Breast epithelium (tissue), 4 donors: ENCODE measurements at regions not wholly inside any gene's neighbourhood (a gene's known extent, or its start where the extent isn't known, plus 50 kb on each side); places are given as distances from the start of the nearest gene placed in this dataset.

Source experiments
- DNase-seq, 2 donors: peaks; one replicate each; pipeline ENCODE4 v3.0.0-alpha.2; 2019; ENCODE audit warnings: low spot score in 2 of 2
- H3K27ac ChIP-seq, 2 donors: fragments of 200-600 bp; sonication (generic) in 1 of 2; one replicate each; pipeline ENCODE4 v1.5.1; 2016 to 2019; ENCODE audit warnings: mild to moderate bottlenecking in 1 of 2
- H3K27me3 ChIP-seq, 2 donors: fragments of 200-600 bp; sonication (generic) in 1 of 2; one replicate each; pipeline versions ENCODE4 v1.5.1 to v1.6.0; 2017 to 2019; ENCODE audit warnings: control low read depth in 1 of 2, mild to moderate bottlenecking in 1 of 2
- H3K36me3 ChIP-seq: fragments of 200-600 bp; one replicate; pipeline ENCODE4 v1.5.1; 2019
- H3K4me1 ChIP-seq, 2 donors: fragments of 200-600 bp; sonication (generic); one replicate each; pipeline ENCODE4 v1.5.1; 2016 to 2019; ENCODE audit warnings: control low read depth in 1 of 2
- H3K4me3 ChIP-seq, 3 donors: fragments of 200-600 bp; sonication (generic); 1 replicate in 2 of 3; 2 replicates in 1 of 3; pipeline ENCODE4 v1.5.1; 2016 to 2019; ENCODE audit warnings: mild to moderate bottlenecking in 3 of 3, moderate library complexity in 2 of 3
- H3K9me3 ChIP-seq, 2 donors: fragments of 200-600 bp; sonication (generic) in 1 of 2; one replicate each; pipeline ENCODE4 v1.5.1; 2016 to 2019; ENCODE audit warnings: control low read depth in 1 of 2
- POLR2A ChIP-seq: fragments of 450-650 bp; IDR thresholded peaks from one replicate; pipeline ENCODE4 v1.6.1; 2016; ENCODE audit warnings: antibody characterized with exemption, mild to moderate bottlenecking, moderate library complexity
- POLR2AphosphoS5 ChIP-seq, 3 donors: sonication (generic); formaldehyde crosslinking; IDR thresholded peaks; one replicate each; pipeline ENCODE4 v1.6.1; 2017; ENCODE audit warnings: antibody characterized with exemption in 3 of 3
- intact Hi-C: fragments of 100-400 bp; cut with DNase I; formaldehyde crosslinking; loops from one replicate; pipeline ENCODE4 v1.15.1; 2023; ENCODE audit warnings: low total_unique reads
- TF ChIP-seq, protein P1 (sequence below), 3 donors: fragments of 450-650 bp; IDR thresholded peaks; one replicate each; pipeline ENCODE4 v1.5.1; 2016 to 2017; ENCODE audit warnings: antibody characterized with exemption in 3 of 3, mild to moderate bottlenecking in 3 of 3, moderate library complexity in 3 of 3

DNA sequence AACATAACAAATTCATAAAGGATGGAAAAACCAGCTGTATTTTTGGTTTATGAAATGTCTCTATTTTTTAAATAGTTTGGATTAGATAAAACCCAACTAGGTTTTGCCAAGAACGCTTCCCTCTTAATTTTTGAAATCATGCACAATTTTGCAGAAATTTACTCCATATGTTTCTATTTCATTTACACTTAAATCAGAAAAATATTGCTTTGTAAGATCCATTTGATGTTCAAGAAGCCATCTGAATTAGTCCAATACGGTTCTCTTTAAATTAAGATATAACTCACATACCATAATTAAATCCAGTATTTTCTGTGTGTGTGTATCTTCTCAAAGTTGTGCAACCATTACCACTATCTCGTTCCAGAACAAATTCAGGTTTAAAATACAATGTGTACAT lies 78.6 kb upstream of the FBXL7 start:
- Histone ChIP-seq H3K27me3 (no peaks in the 10 kb centered on the region), H3K4me1 (no peaks in the 10 kb centered on the region), H3K4me3 (no peak overlapping the region), H3K36me3 (no peaks in the 10 kb centered on the region), H3K27ac (no peak overlapping the region), H3K9me3 (no peaks in the 10 kb centered on the region)
- intact Hi-C loops: no loop called here
- DNase-seq: no peak
- TF ChIP-seq POLR2A: no peak

DNA sequence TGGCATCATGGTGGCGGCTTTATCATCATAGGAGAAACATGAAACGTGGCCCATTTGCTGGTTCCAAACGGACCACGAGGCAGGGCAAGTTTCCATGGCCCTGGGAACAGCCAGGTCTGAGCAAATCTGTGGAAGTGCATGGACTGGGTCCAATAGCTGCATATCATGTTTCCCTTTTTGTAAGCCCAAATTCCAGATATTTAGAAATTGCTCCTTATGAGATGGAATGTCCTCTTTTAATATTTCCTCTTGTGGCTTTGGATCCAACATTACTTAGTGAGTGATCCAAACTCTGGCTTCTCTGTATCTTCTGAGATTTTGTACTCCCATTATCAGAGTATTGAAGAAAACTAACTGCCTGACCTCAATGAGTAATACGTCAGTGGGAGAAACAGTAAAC lies 79.8 kb upstream of the FBXL7 start:
- no peaks in the 10 kb centered on the region for H3K36me3 ChIP-seq
- no peak overlapping the region for H3K4me3 ChIP-seq
- TF ChIP-seq POLR2A (no peak), POLR2AphosphoS5 (IDR thresholded peaks at IDR 0.05) (no peak)
- TF ChIP-seq, protein P1, sequence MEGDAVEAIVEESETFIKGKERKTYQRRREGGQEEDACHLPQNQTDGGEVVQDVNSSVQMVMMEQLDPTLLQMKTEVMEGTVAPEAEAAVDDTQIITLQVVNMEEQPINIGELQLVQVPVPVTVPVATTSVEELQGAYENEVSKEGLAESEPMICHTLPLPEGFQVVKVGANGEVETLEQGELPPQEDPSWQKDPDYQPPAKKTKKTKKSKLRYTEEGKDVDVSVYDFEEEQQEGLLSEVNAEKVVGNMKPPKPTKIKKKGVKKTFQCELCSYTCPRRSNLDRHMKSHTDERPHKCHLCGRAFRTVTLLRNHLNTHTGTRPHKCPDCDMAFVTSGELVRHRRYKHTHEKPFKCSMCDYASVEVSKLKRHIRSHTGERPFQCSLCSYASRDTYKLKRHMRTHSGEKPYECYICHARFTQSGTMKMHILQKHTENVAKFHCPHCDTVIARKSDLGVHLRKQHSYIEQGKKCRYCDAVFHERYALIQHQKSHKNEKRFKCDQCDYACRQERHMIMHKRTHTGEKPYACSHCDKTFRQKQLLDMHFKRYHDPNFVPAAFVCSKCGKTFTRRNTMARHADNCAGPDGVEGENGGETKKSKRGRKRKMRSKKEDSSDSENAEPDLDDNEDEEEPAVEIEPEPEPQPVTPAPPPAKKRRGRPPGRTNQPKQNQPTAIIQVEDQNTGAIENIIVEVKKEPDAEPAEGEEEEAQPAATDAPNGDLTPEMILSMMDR (IDR thresholded peaks at IDR 0.05): no peak
- no peaks in the 10 kb centered on the region for H3K27me3 ChIP-seq
- no peaks in the 10 kb centered on the region for H3K9me3 ChIP-seq
- intact Hi-C loops: no loop called here
- H3K27ac ChIP-seq: no peak overlapping the region
- H3K4me1 ChIP-seq: no peaks in the 10 kb centered on the region
- no peak for DNase-seq

DNA sequence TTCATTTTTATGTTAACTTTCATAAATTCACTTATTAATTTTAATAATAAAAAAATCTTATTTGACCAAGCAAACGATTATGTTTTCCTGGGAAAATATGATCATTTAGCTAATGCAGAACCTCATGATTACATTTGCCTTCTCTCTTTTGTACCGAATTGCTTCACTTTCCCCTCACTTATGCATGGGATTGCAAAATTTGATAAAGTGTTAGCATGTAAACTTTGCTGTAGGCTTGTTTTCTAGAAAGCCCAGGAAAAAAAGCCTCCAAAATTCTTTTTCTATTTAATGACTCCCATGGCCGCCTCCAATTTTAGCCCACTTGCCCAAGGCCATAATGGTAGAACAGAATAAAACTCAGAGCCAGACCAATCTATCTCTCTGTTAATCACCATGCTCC lies 82.8 kb upstream of the FBXL7 start:
- no peak for DNase-seq
- Histone ChIP-seq H3K27me3 (no peaks in the 10 kb centered on the region), H3K27ac (no peak overlapping the region), H3K4me1 (no peaks in the 10 kb centered on the region), H3K9me3 (no peaks in the 10 kb centered on the region), H3K36me3 (no peaks in the 10 kb centered on the region), H3K4me3 (no peak overlapping the region)
- TF ChIP-seq POLR2A (no peak), POLR2AphosphoS5 (IDR thresholded peaks at IDR 0.05) (no peak)
- TF ChIP-seq, protein P1 (IDR thresholded peaks at IDR 0.05): no peak
- intact Hi-C loops: no loop called here

DNA sequence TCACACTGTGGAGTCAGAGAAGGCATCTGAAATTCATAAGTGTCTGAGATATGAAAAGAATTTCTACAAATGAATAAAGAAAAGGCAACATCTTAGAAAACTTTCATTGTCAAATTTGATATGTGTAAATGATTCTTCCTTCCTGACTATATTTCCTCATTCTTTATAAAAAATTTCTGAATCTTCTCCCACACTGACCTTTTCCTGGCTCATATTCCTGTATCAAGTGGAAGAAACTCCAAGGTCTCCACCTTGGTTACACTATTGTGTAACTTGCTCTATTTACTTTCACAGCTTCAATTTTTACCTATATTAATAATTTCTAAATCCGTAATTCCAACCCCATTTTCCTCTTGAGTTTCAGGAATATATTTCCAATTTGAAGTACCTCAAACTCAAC lies 93.5 kb upstream of the FBXL7 start:
- TF ChIP-seq POLR2AphosphoS5 (IDR thresholded peaks at IDR 0.05) (no peak), POLR2A (no peak)
- TF ChIP-seq, protein P1 (IDR thresholded peaks at IDR 0.05): no peak
- intact Hi-C loops: no loop called here
- DNase-seq: no peak

DNA sequence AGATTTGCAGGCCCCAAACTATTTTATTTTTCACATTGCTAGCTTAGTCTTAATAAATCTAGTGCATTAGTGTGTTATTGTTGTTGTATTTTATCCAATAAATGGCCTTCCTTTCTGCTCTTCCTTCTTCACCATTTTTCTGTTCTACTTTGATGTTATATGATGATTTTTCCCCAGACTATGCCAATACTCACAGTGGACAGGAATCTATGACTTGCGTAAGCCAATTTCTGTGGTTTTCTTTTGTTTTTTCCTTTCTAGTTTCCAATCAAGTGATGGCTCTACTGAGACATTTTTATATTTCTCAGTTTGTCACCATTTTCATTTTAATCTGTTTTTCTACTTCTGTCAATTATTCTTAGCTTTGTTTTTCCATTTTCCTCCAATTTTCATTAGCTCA lies 106.8 kb upstream of the FBXL7 start:
- Histone ChIP-seq H3K4me1 (no peaks in the 10 kb centered on the region), H3K36me3 (no peaks in the 10 kb centered on the region), H3K27ac (no peak overlapping the region), H3K4me3 (no peak overlapping the region), H3K27me3 (no peaks in the 10 kb centered on the region), H3K9me3 (no peaks in the 10 kb centered on the region)
- intact Hi-C loops: no loop called here
- TF ChIP-seq POLR2A: no peak
- no peak for TF ChIP-seq POLR2AphosphoS5 (IDR thresholded peaks at IDR 0.05)
- TF ChIP-seq, protein P1 (IDR thresholded peaks at IDR 0.05): no peak
- DNase-seq: no peak

More for the DNA sequence above, 93.5 kb upstream of the FBXL7 start:
- H3K4me3 ChIP-seq: no peak overlapping the region
- H3K4me1 ChIP-seq: no peaks in the 10 kb centered on the region
- peaks cover 6 to 22% of the 10 kb centered on the region in 2 donors for H3K9me3 ChIP-seq
- no peaks in the 10 kb centered on the region for H3K36me3 ChIP-seq
- H3K27me3 ChIP-seq: no peaks in the 10 kb centered on the region
- H3K27ac ChIP-seq: no peak overlapping the region
